ENCODE measurements at regions not wholly inside any gene's neighbourhood (a gene's known extent, or its start where the extent isn't known, plus 50 kb on each side); places are given as distances from the start of the nearest gene placed in this dataset.

DNA sequence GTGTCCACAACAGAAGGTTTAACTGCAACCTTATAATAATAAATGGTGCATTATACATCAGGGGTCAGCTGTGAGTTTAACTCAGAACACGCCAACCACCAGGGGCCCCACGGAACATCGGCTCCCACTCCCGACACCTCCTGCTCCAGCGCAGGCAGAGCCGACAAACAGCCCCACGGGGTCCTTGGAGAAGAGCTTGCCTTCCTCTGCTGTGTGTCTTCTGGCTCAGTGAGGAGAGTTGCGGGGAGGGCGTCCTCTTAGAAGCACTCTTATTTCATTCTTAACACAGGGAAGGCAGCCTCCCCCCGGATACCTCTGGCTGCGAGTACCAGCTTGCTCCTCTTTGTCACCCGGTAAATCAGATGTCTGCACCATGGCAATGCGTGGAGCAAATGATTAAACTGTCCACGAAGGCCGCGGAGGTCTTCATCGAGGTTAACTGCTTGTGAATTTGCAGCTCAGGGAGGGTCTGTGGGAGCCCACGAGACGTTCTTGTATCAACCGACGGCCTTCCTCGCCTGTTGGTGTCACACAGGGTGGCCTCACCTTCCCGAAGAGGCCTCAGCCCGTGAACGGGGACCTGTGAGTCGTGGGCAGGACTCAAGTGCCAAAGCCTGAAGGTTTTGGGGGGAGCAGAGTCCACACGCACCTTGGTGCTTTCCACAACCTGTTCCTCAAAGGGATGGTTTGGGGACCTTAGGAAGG lies 464.0 kb downstream of the BRD1 start:
- H3K9me3 ChIP-seq (ENCODE audit: control insufficient read depth, insufficient read depth, low read depth, low read length): no peaks in the 10 kb centered on the region
- no peaks in the 10 kb centered on the region; the same call in 1 of the 2 replicates for H3K36me3 ChIP-seq (ENCODE audit: control insufficient read depth, insufficient read depth, low read length)
- POLR2A ChIA-PET: no interaction called here
- no peak overlapping the region for H3K4me3 ChIP-seq (ENCODE audit: low read depth in 2 of 2, low read length in 2 of 2)
- ATAC-seq (no peak), DNase-seq (ENCODE audit: low read depth, low spot score) (no peak)
- intact Hi-C loops (cut with micrococcal nuclease; ENCODE audit: unreplicated experiment): no loop called here
- in situ Hi-C loops (cut with HindIII; ENCODE audit: low pct_unique_long_range_greater_than_20kb, low sequenced_read_pairs): no loop called here
- no peak overlapping the region for H3K27ac ChIP-seq (ENCODE audit: low read length)
- no TSS peak for BruUV-seq (replicated peaks)
- TF ChIP-seq POLR2AphosphoS5 (IDR thresholded peaks at IDR 0.05; ENCODE audit: low read depth, low read length) (no peak), TCF7L2 (IDR thresholded peaks at IDR 0.05; ENCODE audit: low read depth, low read length) (no peak), SIN3A (IDR thresholded peaks at IDR 0.05; ENCODE audit: borderline replicate concordance, insufficient read depth, low read depth, low read length) (no peak)
- TF ChIP-seq, protein P1, sequence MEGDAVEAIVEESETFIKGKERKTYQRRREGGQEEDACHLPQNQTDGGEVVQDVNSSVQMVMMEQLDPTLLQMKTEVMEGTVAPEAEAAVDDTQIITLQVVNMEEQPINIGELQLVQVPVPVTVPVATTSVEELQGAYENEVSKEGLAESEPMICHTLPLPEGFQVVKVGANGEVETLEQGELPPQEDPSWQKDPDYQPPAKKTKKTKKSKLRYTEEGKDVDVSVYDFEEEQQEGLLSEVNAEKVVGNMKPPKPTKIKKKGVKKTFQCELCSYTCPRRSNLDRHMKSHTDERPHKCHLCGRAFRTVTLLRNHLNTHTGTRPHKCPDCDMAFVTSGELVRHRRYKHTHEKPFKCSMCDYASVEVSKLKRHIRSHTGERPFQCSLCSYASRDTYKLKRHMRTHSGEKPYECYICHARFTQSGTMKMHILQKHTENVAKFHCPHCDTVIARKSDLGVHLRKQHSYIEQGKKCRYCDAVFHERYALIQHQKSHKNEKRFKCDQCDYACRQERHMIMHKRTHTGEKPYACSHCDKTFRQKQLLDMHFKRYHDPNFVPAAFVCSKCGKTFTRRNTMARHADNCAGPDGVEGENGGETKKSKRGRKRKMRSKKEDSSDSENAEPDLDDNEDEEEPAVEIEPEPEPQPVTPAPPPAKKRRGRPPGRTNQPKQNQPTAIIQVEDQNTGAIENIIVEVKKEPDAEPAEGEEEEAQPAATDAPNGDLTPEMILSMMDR (IDR thresholded peaks at IDR 0.05): no peak
- TF ChIP-seq, protein P2, sequence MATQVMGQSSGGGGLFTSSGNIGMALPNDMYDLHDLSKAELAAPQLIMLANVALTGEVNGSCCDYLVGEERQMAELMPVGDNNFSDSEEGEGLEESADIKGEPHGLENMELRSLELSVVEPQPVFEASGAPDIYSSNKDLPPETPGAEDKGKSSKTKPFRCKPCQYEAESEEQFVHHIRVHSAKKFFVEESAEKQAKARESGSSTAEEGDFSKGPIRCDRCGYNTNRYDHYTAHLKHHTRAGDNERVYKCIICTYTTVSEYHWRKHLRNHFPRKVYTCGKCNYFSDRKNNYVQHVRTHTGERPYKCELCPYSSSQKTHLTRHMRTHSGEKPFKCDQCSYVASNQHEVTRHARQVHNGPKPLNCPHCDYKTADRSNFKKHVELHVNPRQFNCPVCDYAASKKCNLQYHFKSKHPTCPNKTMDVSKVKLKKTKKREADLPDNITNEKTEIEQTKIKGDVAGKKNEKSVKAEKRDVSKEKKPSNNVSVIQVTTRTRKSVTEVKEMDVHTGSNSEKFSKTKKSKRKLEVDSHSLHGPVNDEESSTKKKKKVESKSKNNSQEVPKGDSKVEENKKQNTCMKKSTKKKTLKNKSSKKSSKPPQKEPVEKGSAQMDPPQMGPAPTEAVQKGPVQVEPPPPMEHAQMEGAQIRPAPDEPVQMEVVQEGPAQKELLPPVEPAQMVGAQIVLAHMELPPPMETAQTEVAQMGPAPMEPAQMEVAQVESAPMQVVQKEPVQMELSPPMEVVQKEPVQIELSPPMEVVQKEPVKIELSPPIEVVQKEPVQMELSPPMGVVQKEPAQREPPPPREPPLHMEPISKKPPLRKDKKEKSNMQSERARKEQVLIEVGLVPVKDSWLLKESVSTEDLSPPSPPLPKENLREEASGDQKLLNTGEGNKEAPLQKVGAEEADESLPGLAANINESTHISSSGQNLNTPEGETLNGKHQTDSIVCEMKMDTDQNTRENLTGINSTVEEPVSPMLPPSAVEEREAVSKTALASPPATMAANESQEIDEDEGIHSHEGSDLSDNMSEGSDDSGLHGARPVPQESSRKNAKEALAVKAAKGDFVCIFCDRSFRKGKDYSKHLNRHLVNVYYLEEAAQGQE (IDR thresholded peaks at IDR 0.05; ENCODE audit: insufficient read depth in 1 of 2, low read depth in 2 of 2, low read length in 1 of 2): no peak
- H3K27me3 ChIP-seq (ENCODE audit: control insufficient read depth, insufficient read depth, low read length): no peaks in the 10 kb centered on the region
- no peaks in the 10 kb centered on the region for H3K4me1 ChIP-seq (ENCODE audit: control insufficient read depth, insufficient read depth, low read length)
- CTCF ChIA-PET: no interaction called here

DNA sequence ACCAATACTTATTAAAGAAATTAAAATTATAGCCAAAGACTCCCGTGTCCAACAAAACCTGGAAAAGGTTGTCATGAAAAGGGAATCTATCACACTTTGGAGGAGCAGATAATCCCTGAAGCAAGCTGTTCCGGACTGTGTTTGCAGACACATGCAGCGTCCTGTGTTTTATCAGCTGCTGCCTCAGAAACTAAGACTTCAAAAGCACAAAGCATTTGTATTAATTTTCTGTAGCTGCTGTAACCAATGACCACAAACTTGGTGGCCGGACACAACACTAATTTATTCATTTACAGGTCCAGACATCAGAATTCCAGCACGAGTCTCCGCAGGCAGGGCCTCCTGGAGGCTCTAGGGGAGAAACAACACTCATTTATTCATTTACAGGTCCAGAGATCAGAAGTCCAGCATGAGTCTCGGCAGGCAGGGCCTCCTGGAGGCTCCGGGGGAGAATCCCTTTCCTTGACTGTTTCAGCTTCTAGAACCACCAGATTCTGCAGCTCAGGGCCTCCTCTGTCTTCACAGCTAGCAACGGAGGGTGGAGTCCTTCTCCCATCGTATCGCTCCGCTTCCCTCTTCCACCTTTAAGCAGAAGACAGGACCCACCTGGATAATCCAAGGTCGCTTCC lies 465.3 kb downstream of the BRD1 start:
- no peak for DNase-seq (ENCODE audit: low read depth, low spot score)
- no TSS peak for BruUV-seq (replicated peaks)
- no peak for TF ChIP-seq POLR2AphosphoS5 (IDR thresholded peaks at IDR 0.05; ENCODE audit: low read depth, low read length)
- no peaks in the 10 kb centered on the region for H3K9me3 ChIP-seq (ENCODE audit: control insufficient read depth, insufficient read depth, low read depth, low read length)
- ATAC-seq: no peak
- no peak overlapping the region for H3K27ac ChIP-seq (ENCODE audit: low read length)
- H3K36me3 ChIP-seq (ENCODE audit: control insufficient read depth, insufficient read depth, low read length): no peaks in the 10 kb centered on the region; the same call in 1 of the 2 replicates
- in situ Hi-C loops (cut with HindIII; ENCODE audit: low pct_unique_long_range_greater_than_20kb, low sequenced_read_pairs) (no loop called here), intact Hi-C loops (cut with micrococcal nuclease; ENCODE audit: unreplicated experiment) (no loop called here)
- H3K27me3 ChIP-seq (ENCODE audit: control insufficient read depth, insufficient read depth, low read length): no peaks in the 10 kb centered on the region
- no peaks in the 10 kb centered on the region for H3K4me1 ChIP-seq (ENCODE audit: control insufficient read depth, insufficient read depth, low read length)
- no peak overlapping the region for H3K4me3 ChIP-seq (ENCODE audit: low read depth in 2 of 2, low read length in 2 of 2)
- CTCF ChIA-PET: no interaction called here
- POLR2A ChIA-PET: no interaction called here

DNA sequence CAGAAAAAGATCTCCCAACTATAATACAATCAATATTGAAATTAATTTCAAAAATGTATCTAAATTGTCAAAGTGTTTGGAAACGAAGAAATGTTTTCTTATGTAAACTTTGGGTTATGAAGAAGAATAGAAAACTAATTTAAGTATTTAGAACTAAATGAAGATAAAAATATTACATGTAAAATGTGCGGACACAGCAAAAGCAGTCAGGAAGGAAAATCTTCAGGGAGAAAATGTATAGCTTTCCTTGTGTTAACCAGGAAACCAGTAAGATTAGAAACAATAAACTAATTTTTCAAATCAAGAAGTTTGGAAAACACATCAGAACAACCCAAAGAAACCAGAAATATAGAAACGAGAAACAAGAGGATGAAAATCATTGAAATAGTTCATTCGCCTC lies 466.5 kb downstream of the BRD1 start:
- H3K27me3 ChIP-seq (ENCODE audit: control insufficient read depth, insufficient read depth, low read length): no peaks in the 10 kb centered on the region; the same call in 1 of the 2 replicates
- BruUV-seq (replicated peaks): no TSS peak
- TF ChIP-seq, protein P2 (IDR thresholded peaks at IDR 0.05; ENCODE audit: insufficient read depth in 1 of 2, low read depth in 2 of 2, low read length in 1 of 2): no peak
- TF ChIP-seq TCF7L2 (IDR thresholded peaks at IDR 0.05; ENCODE audit: low read depth, low read length) (no peak), POLR2AphosphoS5 (IDR thresholded peaks at IDR 0.05; ENCODE audit: low read depth, low read length) (no peak), SIN3A (IDR thresholded peaks at IDR 0.05; ENCODE audit: borderline replicate concordance, insufficient read depth, low read depth, low read length) (no peak)
- TF ChIP-seq, protein P1 (IDR thresholded peaks at IDR 0.05): no peak

More for the DNA sequence above, 466.5 kb downstream of the BRD1 start:
- POLR2A ChIA-PET: no interaction called here
- Histone ChIP-seq H3K27ac (ENCODE audit: low read length) (no peak overlapping the region), H3K4me3 (ENCODE audit: low read depth in 2 of 2, low read length in 2 of 2) (no peak overlapping the region), H3K4me1 (ENCODE audit: control insufficient read depth, insufficient read depth, low read length) (no peaks in the 10 kb centered on the region), H3K36me3 (ENCODE audit: control insufficient read depth, insufficient read depth, low read length) (no peaks in the 10 kb centered on the region; the same call in 1 of the 2 replicates), H3K9me3 (ENCODE audit: control insufficient read depth, insufficient read depth, low read depth, low read length) (no peaks in the 10 kb centered on the region)
- intact Hi-C loops (cut with micrococcal nuclease; ENCODE audit: unreplicated experiment): no loop called here
- DNase-seq (ENCODE audit: low read depth, low spot score): no peak
- in situ Hi-C loops (cut with HindIII; ENCODE audit: low pct_unique_long_range_greater_than_20kb, low sequenced_read_pairs): no loop called here
- no peak for ATAC-seq
- CTCF ChIA-PET: no interaction called here

Data from Panc1 (cell line).